ENCODE measurements at regions not wholly inside any gene's neighbourhood (a gene's known extent, or its start where the extent isn't known, plus 50 kb on each side); places are given as distances from the start of the nearest gene placed in this dataset.

GRCh38 chr6:167735951-167736288, 90.8 kb upstream of the AFDN start:
- no peak for DNase-seq
- Histone ChIP-seq H3K9me3 (ENCODE audit: control insufficient read depth, insufficient read depth, low read length) (peaks cover 66% of the 10 kb centered on the region), H3K56ac (ENCODE audit: extremely low read depth, insufficient read depth, low read length) (no peak overlapping the region), H3K27ac (ENCODE audit: insufficient read depth, low read length) (no peak overlapping the region), H2BK120ac (ENCODE audit: low read depth, low read length) (no peak overlapping the region), H2AK5ac (ENCODE audit: low read depth, low read length) (no peak overlapping the region), H3K18ac (ENCODE audit: low read depth, low read length) (no peak overlapping the region), H4K20me1 (ENCODE audit: insufficient read depth, low read length) (no peaks in the 10 kb centered on the region), H4K91ac (ENCODE audit: insufficient read depth, low read depth, low read length) (no peak overlapping the region), H2AFZ (replicated peaks; ENCODE audit: low read length, poor library complexity) (no peak overlapping the region), H3K4me1 (ENCODE audit: control insufficient read depth, insufficient read depth, low read length) (no peaks in the 10 kb centered on the region), H3K9ac (ENCODE audit: low read depth, low read length) (no peak overlapping the region), H3K9me1 (ENCODE audit: insufficient read depth, low read length) (no peaks in the 10 kb centered on the region), H3K14ac (replicated peaks; ENCODE audit: low read depth, low read length) (no peak overlapping the region), H3K4ac (ENCODE audit: low read depth, low read length) (no peak overlapping the region), H3K4me3 (ENCODE audit: insufficient read depth, low read depth, low read length) (no peak overlapping the region), H3K23ac (ENCODE audit: low read depth, low read length) (no peak overlapping the region), H2AK9ac (replicated peaks; ENCODE audit: low read depth, low read length, poor library complexity) (no peak overlapping the region), H3K36me3 (ENCODE audit: control insufficient read depth, insufficient read depth, low read length) (no peaks in the 10 kb centered on the region), H4K8ac (ENCODE audit: low read depth in 2 of 2, low read length in 2 of 2) (no peak overlapping the region), H3K27me3 (ENCODE audit: control insufficient read depth, insufficient read depth, low read length) (no peaks in the 10 kb centered on the region), H3K79me1 (ENCODE audit: low read depth in 1 of 2, low read length in 2 of 2) (no peaks in the 10 kb centered on the region), H2BK5ac (ENCODE audit: low read depth, low read length, poor library complexity, severe bottlenecking) (no peak overlapping the region), H2BK20ac (ENCODE audit: low read depth, low read length) (no peak overlapping the region), H4K5ac (ENCODE audit: low read depth, low read length) (no peak overlapping the region), H3K4me2 (ENCODE audit: low read depth, low read length) (no peak overlapping the region), H2BK15ac (ENCODE audit: low read depth, low read length) (no peak overlapping the region)
- intact Hi-C loops (cut with micrococcal nuclease) (no loop called here), dilution Hi-C loops (cut with HindIII; ENCODE audit: low sequenced_read_pairs, unreplicated experiment) (no loop called here), in situ Hi-C loops (cut with MboI; ENCODE audit: low sequenced_read_pairs) (no loop called here)
- TF ChIP-seq RFX5 (IDR thresholded peaks at IDR 0.05; ENCODE audit: low read depth, low read length) (no peak), POLR2A (IDR thresholded peaks at IDR 0.05; ENCODE audit: low read depth, low read length) (no peak), CEBPB (IDR thresholded peaks at IDR 0.05; ENCODE audit: low read depth, low read length) (no peak), RAD21 (IDR thresholded peaks at IDR 0.05; ENCODE audit: low read length) (no peak), ELK1 (IDR thresholded peaks at IDR 0.05; ENCODE audit: borderline replicate concordance, low read depth, low read length) (no peak), RCOR1 (IDR thresholded peaks at IDR 0.05; ENCODE audit: insufficient replicate concordance, low read length) (no peak), CTCF (conservative IDR thresholded peaks at IDR 0.05; ENCODE audit: low read depth, low read length) (no peak), NFE2L2 (IDR thresholded peaks at IDR 0.05; ENCODE audit: low read depth, low read length) (no peak), FOS (IDR thresholded peaks at IDR 0.05; ENCODE audit: low read depth, low read length) (no peak), USF2 (IDR thresholded peaks at IDR 0.05; ENCODE audit: low read depth, low read length) (no peak), MAZ (IDR thresholded peaks at IDR 0.05; ENCODE audit: borderline replicate concordance, low read depth, low read length) (no peak), BHLHE40 (IDR thresholded peaks at IDR 0.05; ENCODE audit: low read depth, low read length) (no peak)
- POLR2A ChIA-PET (ENCODE audit: unreplicated experiment), result no interaction called here
- CTCF ChIA-PET, result no interaction called here
- WGBS, 2 experiments (ENCODE audit: extremely low coverage in 2 of 2, insufficient read length in 1 of 2), result 57% methylated on average over 2 of the region's 6 CpGs; no CpG with 5 or more reads in 1 of the 2 experiments
- ATAC-seq (ENCODE audit: low read depth), result no peak
- no TSS peak for BruUV-seq (replicated peaks)

Data from IMR-90 (cell line).